NCI-H774 (cell line): ENCODE measurements at regions not wholly inside any gene's neighbourhood (a gene's known extent, or its start where the extent isn't known, plus 50 kb on each side); places are given as distances from the start of the nearest gene placed in this dataset.
"Not testable (repeated sequence)": the region's sequence is repeated elsewhere in the genome, so short reads cannot be mapped to it uniquely, and the experiment has no call there.

Experiments
- DNase-seq: peaks from one replicate; lab custom pipeline; 2025; lab: John Stamatoyannopoulos, UW

GRCh38 chr4:3932734-3933133 is 166.5 kb downstream of the ADRA2C start:
- not testable (repeated sequence) for DNase-seq

- not testable (repeated sequence) for DNase-seq
These were observed 169.2 kb downstream of the ADRA2C start for GRCh38 chr4:3935406-3935805.

- no peak for DNase-seq
These were observed 170.0 kb downstream of the ADRA2C start for GRCh38 chr4:3936184-3936583.

GRCh38 chr4:3937849-3938562 is 171.8 kb downstream of the ADRA2C start:
- DNase-seq, result not testable (repeated sequence)

GRCh38 chr4:3938676-3939075 is 172.5 kb downstream of the ADRA2C start:
- DNase-seq, result not testable (repeated sequence)

- not testable (repeated sequence) for DNase-seq
These were observed 173.9 kb downstream of the ADRA2C start for GRCh38 chr4:3939954-3940591.

GRCh38 chr4:3941735-3942522 is 175.7 kb downstream of the ADRA2C start:
- DNase-seq, result not testable (repeated sequence)

- DNase-seq, result peak; percentile 35
These were observed 176.4 kb downstream of the ADRA2C start for GRCh38 chr4:3942569-3942971.

- DNase-seq, result not testable (repeated sequence)
These were observed 176.9 kb downstream of the ADRA2C start for GRCh38 chr4:3943051-3943450.

- DNase-seq, result no peak
These were observed 179.5 kb downstream of the ADRA2C start for GRCh38 chr4:3945511-3946290.

GRCh38 chr4:3946553-3946952 is 180.4 kb downstream of the ADRA2C start:
- DNase-seq, result not testable (repeated sequence)

GRCh38 chr4:3947761-3948160 is 181.6 kb downstream of the ADRA2C start:
- not testable (repeated sequence) for DNase-seq

GRCh38 chr4:3948210-3948609 is 182.0 kb downstream of the ADRA2C start:
- DNase-seq, result not testable (repeated sequence)

GRCh38 chr4:3949916-3950315 is 183.7 kb downstream of the ADRA2C start:
- DNase-seq, result not testable (repeated sequence)

- not testable (repeated sequence) for DNase-seq
These were observed 186.4 kb downstream of the ADRA2C start for GRCh38 chr4:3952443-3953139.

- not testable (repeated sequence) for DNase-seq
These were observed 186.9 kb downstream of the ADRA2C start for GRCh38 chr4:3953140-3953489.

GRCh38 chr4:3954540-3955320 is 188.5 kb downstream of the ADRA2C start:
- DNase-seq, result peak; percentile 33

GRCh38 chr4:3955321-3956164 is 189.4 kb downstream of the ADRA2C start:
- peak; percentile 99 for DNase-seq

- not testable (repeated sequence) for DNase-seq
These were observed 190.1 kb downstream of the ADRA2C start for GRCh38 chr4:3956165-3956867.
